Tibial nerve (tissue), 3 donors: ENCODE measurements at regions not wholly inside any gene's neighbourhood (a gene's known extent, or its start where the extent isn't known, plus 50 kb on each side); places are given as distances from the start of the nearest gene placed in this dataset.

Experiments
- POLR2A ChIP-seq, 2 donors: fragments of 450-650 bp; IDR thresholded peaks; one replicate each; pipeline ENCODE4 v1.6.1; 2017; ENCODE audit warnings: antibody characterized with exemption in 2 of 2, mild to moderate bottlenecking in 2 of 2, moderate library complexity in 2 of 2
- TF ChIP-seq, protein P1 (sequence below), 5 experiments: fragments of 200-600 bp in 3 of 5; fragments of 450-650 bp in 2 of 5; sonication (generic) in 3 of 5; IDR thresholded peaks; one replicate each; pipeline ENCODE4 v1.5.1; 2016 to 2019; ENCODE audit warnings: antibody characterized with exemption in 5 of 5, mild to moderate bottlenecking in 3 of 5, moderate library complexity in 2 of 5

DNA sequence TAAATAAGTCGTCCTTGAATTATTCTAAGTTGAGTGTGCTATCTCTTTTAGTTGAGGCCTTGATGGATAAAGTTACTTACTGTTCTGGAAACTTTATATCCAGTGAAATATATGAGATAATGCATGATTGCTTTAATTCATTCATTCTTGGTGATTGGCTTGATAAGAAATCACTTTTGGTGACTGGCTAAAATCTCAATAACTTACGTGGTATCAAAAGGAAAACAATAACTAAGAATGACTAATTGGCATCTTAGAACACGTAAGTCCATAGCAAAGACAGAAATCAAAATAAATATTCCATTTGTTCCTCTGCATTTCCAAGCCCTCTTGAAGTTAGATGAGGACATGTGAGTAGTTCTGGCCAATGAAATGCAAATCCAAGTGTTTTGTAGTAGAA is 251.6 kb downstream of the NUP35 start:
- TF ChIP-seq, protein P1, sequence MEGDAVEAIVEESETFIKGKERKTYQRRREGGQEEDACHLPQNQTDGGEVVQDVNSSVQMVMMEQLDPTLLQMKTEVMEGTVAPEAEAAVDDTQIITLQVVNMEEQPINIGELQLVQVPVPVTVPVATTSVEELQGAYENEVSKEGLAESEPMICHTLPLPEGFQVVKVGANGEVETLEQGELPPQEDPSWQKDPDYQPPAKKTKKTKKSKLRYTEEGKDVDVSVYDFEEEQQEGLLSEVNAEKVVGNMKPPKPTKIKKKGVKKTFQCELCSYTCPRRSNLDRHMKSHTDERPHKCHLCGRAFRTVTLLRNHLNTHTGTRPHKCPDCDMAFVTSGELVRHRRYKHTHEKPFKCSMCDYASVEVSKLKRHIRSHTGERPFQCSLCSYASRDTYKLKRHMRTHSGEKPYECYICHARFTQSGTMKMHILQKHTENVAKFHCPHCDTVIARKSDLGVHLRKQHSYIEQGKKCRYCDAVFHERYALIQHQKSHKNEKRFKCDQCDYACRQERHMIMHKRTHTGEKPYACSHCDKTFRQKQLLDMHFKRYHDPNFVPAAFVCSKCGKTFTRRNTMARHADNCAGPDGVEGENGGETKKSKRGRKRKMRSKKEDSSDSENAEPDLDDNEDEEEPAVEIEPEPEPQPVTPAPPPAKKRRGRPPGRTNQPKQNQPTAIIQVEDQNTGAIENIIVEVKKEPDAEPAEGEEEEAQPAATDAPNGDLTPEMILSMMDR (IDR thresholded peaks at IDR 0.05): no peak
- TF ChIP-seq POLR2A (IDR thresholded peaks at IDR 0.05): no peak
